ENCODE measurements at regions not wholly inside any gene's neighbourhood (a gene's known extent, or its start where the extent isn't known, plus 50 kb on each side); places are given as distances from the start of the nearest gene placed in this dataset.

- FAIRE-seq = no peak
Measured at GRCh38 chr2:146203064-146203624, 1641.7 kb upstream of the ACVR2A start.

DNA sequence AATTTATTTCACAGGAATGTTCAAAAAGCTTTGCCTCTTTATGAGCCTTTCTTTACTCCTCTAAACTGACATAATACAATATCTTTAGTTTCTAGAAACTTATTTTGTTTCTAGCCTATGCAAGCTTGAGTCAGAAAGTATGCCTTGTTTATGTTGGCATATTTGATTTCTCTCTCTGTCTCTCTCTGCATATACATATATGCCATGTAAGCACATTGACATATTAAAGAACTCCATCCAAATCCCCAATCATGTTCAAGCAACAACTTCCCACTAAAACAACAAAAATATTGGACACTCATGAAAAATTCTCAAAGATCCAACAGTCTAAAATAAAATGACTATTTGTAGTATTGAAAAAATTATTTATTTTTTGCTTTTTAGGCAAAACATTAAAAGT lies 1651.2 kb upstream of the ACVR2A start:
- no peak for FAIRE-seq

DNA sequence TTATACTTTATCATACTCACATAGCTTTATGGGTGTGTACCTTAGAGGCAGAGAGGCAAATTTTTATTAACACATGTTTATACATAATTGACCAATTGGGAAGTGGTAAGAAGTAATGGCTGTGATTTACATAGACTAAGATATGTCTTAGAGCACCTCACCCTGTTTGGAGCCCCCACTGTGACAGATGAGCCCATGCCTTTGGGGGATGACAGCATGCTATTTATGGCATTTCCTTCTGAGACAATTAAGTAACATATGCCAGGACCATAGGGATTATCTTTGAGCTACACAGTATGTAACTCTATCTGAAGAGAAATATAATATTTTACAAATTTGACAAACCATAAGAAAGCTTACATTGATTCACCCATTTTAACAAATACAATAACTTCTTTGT lies 1655.3 kb upstream of the ACVR2A start:
- no peak for FAIRE-seq

DNA sequence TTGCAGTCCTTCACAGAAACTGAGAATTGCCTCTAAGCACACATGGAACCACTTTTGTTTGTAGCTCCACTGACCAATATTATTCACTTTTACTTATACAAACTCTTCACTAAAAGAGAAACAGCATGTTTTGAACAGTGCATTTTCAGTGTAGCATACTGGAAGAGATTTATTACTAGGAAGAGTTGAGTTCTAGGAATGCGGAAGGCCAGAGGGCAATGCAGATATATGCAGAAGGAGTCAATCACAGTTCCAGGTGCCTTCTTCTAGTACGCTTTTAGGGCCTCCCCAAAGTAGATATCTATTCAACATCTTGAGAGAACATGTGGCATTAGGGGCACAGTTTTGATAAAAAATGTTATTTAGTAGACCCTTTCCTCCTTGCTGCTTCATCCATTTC lies 1654.0 kb upstream of the ZEB2 start:
- no peak for FAIRE-seq

- FAIRE-seq = no peak
Measured at GRCh38 chr2:146161256-146161882, 1641.5 kb upstream of the ZEB2 start.

DNA sequence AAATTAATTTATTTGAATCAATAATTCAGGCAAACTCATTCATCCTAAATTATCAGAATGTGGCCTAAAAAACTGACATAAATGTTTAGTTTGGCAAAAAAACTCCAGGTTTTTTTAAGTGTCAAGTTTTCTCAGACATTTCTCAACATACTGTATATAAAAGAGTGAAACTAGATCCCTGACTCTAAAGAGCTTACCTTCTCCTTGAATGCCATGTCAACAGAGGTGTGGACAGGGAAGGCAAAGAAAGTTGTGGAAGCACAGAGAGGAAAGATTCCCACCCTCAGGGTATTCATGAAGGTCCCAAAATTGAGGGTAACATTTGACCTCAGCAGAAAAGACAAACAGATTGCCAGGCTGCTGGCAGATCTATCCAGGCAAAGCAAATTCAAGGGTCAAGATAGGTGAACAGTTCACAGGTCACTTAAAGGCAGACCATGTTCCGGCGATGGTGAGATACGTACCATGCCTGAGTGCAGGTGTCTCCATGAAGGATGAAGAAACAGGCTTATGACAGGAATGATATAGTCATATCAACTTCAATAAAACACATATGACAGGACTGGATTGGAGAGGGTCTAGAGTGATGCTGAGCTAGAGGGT lies 1638.3 kb upstream of the ZEB2 start:
- no peak for FAIRE-seq

DNA sequence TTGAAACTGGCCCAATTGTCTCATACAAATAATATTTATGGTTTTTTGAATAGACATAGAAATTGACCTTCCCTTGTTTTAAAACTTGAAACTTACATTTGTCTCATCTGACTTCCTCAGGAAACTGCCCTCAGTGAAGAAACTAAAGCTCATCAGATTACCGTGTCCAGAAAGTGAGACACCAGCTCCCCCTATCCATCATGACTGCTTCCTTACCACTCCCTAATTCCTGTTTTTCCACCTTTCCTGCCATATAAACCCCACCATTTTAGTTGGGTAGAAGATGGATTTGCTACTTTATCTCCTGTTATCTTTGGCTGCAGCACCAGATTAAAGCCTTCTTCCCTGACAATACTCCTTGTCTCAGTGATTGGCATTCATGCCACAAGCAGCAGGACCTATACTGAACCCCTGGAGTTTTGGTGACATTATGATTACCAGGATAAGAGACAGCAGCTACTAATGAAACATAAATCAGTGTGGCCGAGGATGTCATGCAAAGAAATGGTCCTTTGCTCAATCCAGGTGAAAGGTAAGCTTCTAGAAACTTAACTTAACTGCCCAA lies 1627.6 kb upstream of the ZEB2 start:
- no peak for FAIRE-seq

DNA sequence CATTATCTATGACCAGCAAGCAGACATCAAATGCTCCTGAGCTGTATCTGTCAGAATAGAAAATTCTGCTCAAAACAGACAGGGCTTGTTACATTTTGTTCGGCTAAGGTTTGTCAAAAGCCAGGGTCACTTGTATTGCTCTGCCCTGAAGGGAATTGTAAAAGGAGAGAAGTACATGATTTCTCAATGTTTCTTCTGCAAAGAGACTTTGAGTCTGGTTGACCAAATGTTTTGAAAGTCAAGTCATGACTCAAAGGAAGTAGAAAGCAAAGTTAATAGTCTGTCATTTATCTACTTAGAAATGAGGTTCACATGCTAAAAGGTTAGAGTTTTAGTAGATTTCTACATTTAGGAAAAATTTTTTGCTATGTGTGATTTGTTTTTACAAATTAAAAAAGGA lies 1624.1 kb upstream of the ZEB2 start:
- FAIRE-seq = no peak

DNA sequence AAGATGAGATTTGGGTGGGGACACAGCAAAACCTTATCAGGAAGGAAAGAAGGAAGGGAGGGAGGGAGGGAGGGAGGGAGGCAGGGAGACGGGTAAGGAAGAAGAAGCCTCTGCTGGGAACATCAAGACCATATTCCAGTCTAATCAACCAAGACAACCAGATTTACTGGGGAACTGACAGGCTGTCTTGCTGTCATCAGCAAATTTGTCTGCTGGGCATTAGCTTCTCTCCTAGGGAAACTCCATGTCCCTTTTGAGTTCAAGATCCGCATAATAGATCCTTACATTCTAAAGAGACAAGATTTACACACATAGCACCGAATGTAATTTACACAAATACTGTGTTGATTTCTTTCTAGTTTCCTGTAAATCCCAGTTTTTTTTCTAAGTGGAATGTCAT lies 1618.9 kb upstream of the ZEB2 start:
- no peak for FAIRE-seq

DNA sequence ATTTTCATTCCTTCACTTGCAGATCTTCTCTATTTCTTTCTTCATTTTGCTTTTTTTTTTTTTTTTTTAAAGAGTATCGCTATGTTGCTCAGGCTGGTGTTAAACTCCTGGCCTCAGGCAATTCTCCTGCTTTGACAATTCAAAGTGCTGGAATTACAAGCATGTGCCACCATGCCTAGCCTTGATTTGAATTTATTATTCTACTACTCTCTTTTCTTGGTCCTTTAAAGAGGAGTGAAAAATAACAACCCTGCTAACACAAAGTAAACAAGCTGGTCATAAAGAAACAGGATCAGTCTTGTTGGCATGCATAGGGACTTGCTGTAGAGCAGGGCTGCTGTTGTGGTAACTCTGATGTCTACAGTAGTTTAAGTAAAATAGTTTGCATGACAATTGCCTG lies 1615.3 kb upstream of the ZEB2 start:
- no peak for FAIRE-seq

- FAIRE-seq = no peak
Measured at GRCh38 chr2:146131785-146132184, 1611.9 kb upstream of the ZEB2 start.

DNA sequence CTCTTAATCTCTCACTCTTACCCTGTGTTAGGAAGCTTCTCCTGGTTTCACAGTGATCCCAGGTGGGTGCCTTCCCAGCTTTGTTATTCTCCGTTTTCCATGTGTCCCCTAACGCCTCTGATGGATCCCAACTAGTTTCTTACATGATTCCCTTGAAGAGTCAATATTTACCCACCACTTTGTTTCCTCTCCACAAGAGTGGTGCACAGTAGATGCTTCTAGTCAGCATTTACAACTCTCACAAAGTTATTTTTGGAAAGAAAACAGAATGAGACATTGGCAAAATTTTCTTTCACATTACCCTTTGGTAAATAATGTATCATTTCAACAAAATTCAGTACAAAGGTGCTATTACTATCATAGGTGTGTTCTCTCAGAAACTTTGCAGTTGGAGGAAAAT lies 1611.1 kb upstream of the ZEB2 start:
- FAIRE-seq = no peak

DNA sequence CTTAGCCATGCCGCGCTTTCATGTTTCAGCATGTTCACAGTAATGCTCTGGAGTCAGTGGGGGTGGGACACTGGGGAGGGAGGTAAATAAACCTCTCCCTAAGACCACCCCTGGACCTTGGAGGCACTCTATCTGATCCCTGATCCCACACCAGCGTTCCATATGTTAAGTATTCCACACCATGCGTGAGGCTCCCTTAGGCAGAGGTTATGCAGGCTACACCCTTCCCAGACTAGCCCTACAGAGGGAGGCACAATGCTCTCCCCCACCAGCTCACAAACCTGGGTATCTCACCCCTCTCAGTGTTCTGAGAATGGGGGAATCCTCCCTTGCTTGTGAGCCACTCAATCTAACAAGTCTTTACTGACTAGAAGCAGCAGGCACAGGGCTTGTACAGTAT lies 1610.4 kb upstream of the ZEB2 start:
- no peak for FAIRE-seq

DNA sequence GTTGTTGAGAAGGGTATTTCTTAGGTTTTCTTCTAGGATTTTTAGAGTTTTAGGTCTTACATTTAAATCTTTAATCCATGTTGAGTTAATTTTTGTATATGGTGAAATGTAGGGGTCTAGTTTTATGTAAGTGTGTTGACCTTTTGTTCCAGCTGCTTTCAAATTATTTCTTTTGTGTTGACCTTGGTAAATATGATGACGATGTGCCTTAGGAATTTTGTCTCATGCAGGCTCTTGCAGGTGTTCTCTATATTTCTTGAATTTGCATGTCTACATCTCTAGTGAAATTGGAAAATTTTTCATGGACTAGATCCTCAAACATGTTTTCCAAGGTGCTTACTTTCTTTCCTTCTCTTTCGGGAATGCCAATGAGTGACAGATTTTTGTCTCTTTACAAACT lies 1609.3 kb upstream of the ZEB2 start:
- FAIRE-seq = no peak

- FAIRE-seq = no peak
Measured at GRCh38 chr2:146128216-146128615, 1608.3 kb upstream of the ZEB2 start.

GRCh38 chr2:146125551-146125950 lies 1605.6 kb upstream of the ZEB2 start:
- FAIRE-seq = no peak

GRCh38 chr2:146124741-146125140 lies 1604.8 kb upstream of the ZEB2 start:
- FAIRE-seq = no peak

DNA sequence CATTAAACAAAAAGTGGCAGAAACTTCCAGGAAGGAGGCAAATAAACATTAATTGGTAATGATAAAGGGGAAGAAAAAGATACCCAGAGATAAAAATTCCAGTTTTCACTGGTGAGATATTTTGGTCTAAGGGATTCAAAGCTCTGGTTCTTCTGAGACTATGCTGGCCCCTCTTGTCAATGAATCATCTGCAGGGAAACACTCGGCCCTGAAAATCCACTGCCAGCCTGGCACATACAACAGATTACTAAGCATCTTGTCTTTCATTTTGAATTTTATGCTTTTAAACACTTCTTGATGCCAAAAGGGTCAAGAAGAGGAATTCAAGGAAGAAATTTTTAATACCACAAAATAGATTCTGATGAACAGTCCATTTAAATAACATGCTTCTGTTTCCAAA lies 1603.8 kb upstream of the ZEB2 start:
- FAIRE-seq = no peak

DNA sequence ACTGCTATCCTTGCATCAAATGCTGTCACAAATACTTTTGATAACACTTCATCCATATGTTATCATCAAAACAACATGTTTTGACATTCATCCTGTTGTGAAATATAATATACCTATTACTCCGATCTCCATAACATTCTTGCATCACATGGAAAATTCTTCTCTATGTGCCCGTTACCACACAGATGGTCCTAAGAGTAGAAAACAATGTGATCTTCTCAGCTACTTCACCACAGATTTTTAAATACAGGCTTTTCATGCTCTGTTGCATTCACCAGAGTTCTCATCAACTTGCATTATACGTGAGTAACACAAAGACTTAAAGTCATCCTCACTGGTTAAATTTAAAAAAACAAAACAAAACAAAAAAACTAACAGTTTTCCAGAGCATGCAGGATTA lies 1603.3 kb upstream of the ZEB2 start:
- no peak for FAIRE-seq

- no peak for FAIRE-seq
Measured at GRCh38 chr2:146119586-146119985, 1599.7 kb upstream of the ZEB2 start.

GRCh38 chr2:146108993-146109392 lies 1589.1 kb upstream of the ZEB2 start:
- no peak for FAIRE-seq

GRCh38 chr2:146094185-146094584 lies 1574.3 kb upstream of the ZEB2 start:
- FAIRE-seq = no peak

DNA sequence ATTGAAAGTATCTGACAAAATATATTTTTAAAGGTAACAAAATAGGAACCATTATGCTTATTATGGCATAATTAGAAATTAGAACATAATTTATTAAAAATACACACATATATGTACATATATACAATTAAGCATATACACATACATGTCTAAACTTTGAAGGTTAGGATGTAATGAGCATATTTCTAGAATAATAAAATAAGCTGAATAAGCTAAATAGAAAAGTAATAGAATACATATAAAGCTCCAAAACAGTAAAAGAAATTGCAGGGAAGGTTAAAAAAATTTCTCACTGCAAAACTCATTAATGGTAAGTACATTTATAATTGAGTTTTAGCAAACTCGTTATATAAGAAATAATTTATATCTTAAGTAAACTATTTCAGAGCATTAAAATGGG lies 1561.5 kb upstream of the ZEB2 start:
- FAIRE-seq = no peak

DNA sequence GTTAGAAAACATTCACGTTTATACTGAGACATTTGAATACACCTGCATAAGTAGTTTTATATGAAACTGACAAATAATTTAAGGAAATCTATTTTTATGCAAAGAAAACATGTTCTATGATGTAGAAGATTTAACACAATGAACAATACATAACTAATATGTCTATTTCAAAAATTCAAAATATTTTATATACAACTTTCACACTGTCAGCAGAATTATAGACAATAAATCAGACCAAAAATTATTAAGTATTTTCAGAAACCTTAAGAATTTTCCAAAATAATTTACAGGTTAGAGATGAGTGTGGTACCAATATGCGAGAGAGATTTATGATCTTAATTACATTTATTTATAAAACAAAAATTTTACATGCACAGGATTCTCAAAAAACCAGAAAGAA lies 1561.0 kb upstream of the ZEB2 start:
- FAIRE-seq = no peak

GRCh38 chr2:146079216-146079615 lies 1559.3 kb upstream of the ZEB2 start:
- no peak for FAIRE-seq

Data from colon (tissue), 2 donors.